ENCODE measurements at regions not wholly inside any gene's neighbourhood (a gene's known extent, or its start where the extent isn't known, plus 50 kb on each side); places are given as distances from the start of the nearest gene placed in this dataset.

GRCh38 chr9:134504106-134504385 is 137.6 kb upstream of the COL5A1 start:
- TF ChIP-seq POLR2A (IDR thresholded peaks at IDR 0.05) (no peak), CTCF (IDR thresholded peaks at IDR 0.05) (no peak)

Measured in body of pancreas (tissue), 4 donors.